Fibroblast of peridontal ligament (primary cell): ENCODE measurements at regions not wholly inside any gene's neighbourhood (a gene's known extent, or its start where the extent isn't known, plus 50 kb on each side); places are given as distances from the start of the nearest gene placed in this dataset.
A peak's percentile ranks its signal among the peaks of the same experiment; 100 is the strongest.

Experiments
- DNase-seq: peaks from one replicate; pipeline ENCODE4 v3.0.0-alpha.2; 2010; ENCODE audit errors: extremely low read depth

- no peak for DNase-seq
Measured at GRCh38 chr10:61318429-61318828, 134.8 kb downstream of the TMEM26 start.

- no peak for DNase-seq
Measured at GRCh38 chr10:61317706-61318105, 135.5 kb downstream of the TMEM26 start.

GRCh38 chr10:61316676-61317265 is 136.4 kb downstream of the TMEM26 start:
- DNase-seq = no peak

- DNase-seq = no peak
Measured at GRCh38 chr10:61314273-61314672, 138.9 kb downstream of the TMEM26 start.

- DNase-seq = no peak
Measured at GRCh38 chr10:61313460-61313859, 139.7 kb downstream of the TMEM26 start.

- peak; percentile 21 for DNase-seq
Measured at GRCh38 chr10:61304746-61305145, 148.4 kb downstream of the TMEM26 start.

GRCh38 chr10:61302124-61302523 is 151.1 kb downstream of the TMEM26 start:
- peak; percentile 70 for DNase-seq

GRCh38 chr10:61301575-61301974 is 151.6 kb downstream of the TMEM26 start:
- peak; percentile 80 for DNase-seq

- no peak for DNase-seq
Measured at GRCh38 chr10:61299841-61300240, 153.3 kb downstream of the TMEM26 start.

GRCh38 chr10:61299156-61299555 is 154.0 kb downstream of the TMEM26 start:
- no peak for DNase-seq

GRCh38 chr10:61298194-61298593 is 155.0 kb downstream of the TMEM26 start:
- no peak for DNase-seq

GRCh38 chr10:61296161-61296560 is 157.0 kb downstream of the TMEM26 start:
- DNase-seq = no peak

GRCh38 chr10:61294131-61294530 is 159.1 kb downstream of the TMEM26 start:
- DNase-seq = no peak

- no peak for DNase-seq
Measured at GRCh38 chr10:61289813-61290212, 163.4 kb downstream of the TMEM26 start.

- DNase-seq = no peak
Measured at GRCh38 chr10:61286686-61287085, 166.5 kb downstream of the TMEM26 start.

GRCh38 chr10:61285749-61286148 is 167.4 kb downstream of the TMEM26 start:
- peak; percentile 53 for DNase-seq

GRCh38 chr10:61284222-61284890 is 168.8 kb downstream of the TMEM26 start:
- DNase-seq = peak; percentile 88

GRCh38 chr10:61283481-61284221 is 169.5 kb downstream of the TMEM26 start:
- DNase-seq = no peak

- DNase-seq = no peak
Measured at GRCh38 chr10:61283066-61283465, 170.1 kb downstream of the TMEM26 start.

- DNase-seq = no peak
Measured at GRCh38 chr10:61280303-61280702, 172.9 kb downstream of the TMEM26 start.

GRCh38 chr10:61279400-61279799 is 173.8 kb downstream of the TMEM26 start:
- no peak for DNase-seq

GRCh38 chr10:61278556-61278955 is 174.6 kb downstream of the TMEM26 start:
- DNase-seq = no peak

- no peak for DNase-seq
Measured at GRCh38 chr10:61272781-61273180, 180.4 kb downstream of the TMEM26 start.
